BJ (cell line): ENCODE measurements at regions not wholly inside any gene's neighbourhood (a gene's known extent, or its start where the extent isn't known, plus 50 kb on each side); places are given as distances from the start of the nearest gene placed in this dataset.
A peak's percentile ranks its signal among the peaks of the same experiment; 100 is the strongest.

Experiments
- CTCF ChIA-PET: fragments of 350-600 bp; formaldehyde crosslinking; extraction: SDS; loops from one replicate; lab custom pipeline; 2021; ENCODE audit warnings: antibody characterized with exemption, inconsistent platforms; lab: Yijun Ruan, JAX
- POLR2A ChIA-PET: fragments of 300-600 bp; sonication (Branson Sonifier 250); formaldehyde crosslinking; extraction: SDS; loops from one replicate; lab custom pipeline; 2021; ENCODE audit warnings: antibody characterized with exemption; lab: Charles Lee
- DNase-seq: peaks from one replicate; pipeline ENCODE4 v3.0.0-alpha.2; 2011; ENCODE audit warnings: low read depth
- H3K27me3 ChIP-seq: 2 replicates; pipeline ENCODE4 v1.6.0; 2011; ENCODE audit warnings: low read length; ENCODE audit not compliant: control insufficient read depth, insufficient read depth
- H3K36me3 ChIP-seq: 2 replicates; pipeline ENCODE4 v1.5.1; 2011; ENCODE audit warnings: low read length; ENCODE audit not compliant: control insufficient read depth, insufficient read depth
- H3K4me3 ChIP-seq: 2 replicates; pipeline ENCODE4 v1.5.1; 2011; ENCODE audit warnings: low read depth, mild to moderate bottlenecking, control low read depth, low read length
- TF ChIP-seq, protein P1 (sequence below): IDR thresholded peaks from 2 replicates; pipeline ENCODE4 v1.5.1; 2011; ENCODE audit warnings: low read depth, mild to moderate bottlenecking, control low read depth, inconsistent platforms, low read length, moderate library complexity; ENCODE audit not compliant: insufficient read depth

DNA sequence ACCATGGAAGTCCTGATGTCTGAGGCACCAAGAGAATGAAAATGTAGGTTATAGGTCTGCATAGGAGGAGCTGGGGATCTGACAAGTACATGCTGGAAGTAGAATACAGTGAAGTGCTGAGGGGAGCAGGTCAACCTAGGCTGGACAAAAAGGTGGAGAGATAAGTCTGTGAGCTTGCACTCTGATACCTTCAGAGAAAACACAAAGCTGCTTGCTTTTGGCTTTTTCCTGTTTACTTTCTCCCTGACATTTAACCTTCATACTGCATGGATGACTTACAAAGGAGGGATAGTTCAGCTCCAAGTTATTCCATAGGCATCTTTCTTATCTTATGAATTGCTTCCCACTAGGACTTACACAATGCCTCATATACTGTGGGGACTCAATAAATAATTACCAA lies 256.7 kb upstream of the NREP start:
- ChIA-PET CTCF (interaction anchor here (0.6 kb wide), 1 partner anchor 100 kb away, joined by 3 read pairs; no protein-coding TSS in a partner anchor), POLR2A (no interaction called here)
- Histone ChIP-seq H3K4me3 (no peak overlapping the region), H3K36me3 (no peaks in the 10 kb centered on the region), H3K27me3 (no peaks in the 10 kb centered on the region)
- no peak for DNase-seq
- TF ChIP-seq, protein P1, sequence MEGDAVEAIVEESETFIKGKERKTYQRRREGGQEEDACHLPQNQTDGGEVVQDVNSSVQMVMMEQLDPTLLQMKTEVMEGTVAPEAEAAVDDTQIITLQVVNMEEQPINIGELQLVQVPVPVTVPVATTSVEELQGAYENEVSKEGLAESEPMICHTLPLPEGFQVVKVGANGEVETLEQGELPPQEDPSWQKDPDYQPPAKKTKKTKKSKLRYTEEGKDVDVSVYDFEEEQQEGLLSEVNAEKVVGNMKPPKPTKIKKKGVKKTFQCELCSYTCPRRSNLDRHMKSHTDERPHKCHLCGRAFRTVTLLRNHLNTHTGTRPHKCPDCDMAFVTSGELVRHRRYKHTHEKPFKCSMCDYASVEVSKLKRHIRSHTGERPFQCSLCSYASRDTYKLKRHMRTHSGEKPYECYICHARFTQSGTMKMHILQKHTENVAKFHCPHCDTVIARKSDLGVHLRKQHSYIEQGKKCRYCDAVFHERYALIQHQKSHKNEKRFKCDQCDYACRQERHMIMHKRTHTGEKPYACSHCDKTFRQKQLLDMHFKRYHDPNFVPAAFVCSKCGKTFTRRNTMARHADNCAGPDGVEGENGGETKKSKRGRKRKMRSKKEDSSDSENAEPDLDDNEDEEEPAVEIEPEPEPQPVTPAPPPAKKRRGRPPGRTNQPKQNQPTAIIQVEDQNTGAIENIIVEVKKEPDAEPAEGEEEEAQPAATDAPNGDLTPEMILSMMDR: no peak

GRCh38 chr5:112012104-112012503 lies 255.1 kb upstream of the NREP start:
- no peak for DNase-seq
- no peak overlapping the region for H3K4me3 ChIP-seq
- H3K27me3 ChIP-seq: no peaks in the 10 kb centered on the region
- POLR2A ChIA-PET: no interaction called here
- H3K36me3 ChIP-seq: no peaks in the 10 kb centered on the region
- CTCF ChIA-PET: no interaction called here
- TF ChIP-seq, protein P1: no peak

- no peaks in the 10 kb centered on the region for H3K36me3 ChIP-seq
- TF ChIP-seq, protein P1: no peak
- ChIA-PET CTCF (no interaction called here), POLR2A (no interaction called here)
- no peak for DNase-seq
- H3K4me3 ChIP-seq: no peak overlapping the region
- no peaks in the 10 kb centered on the region for H3K27me3 ChIP-seq
These were observed 253.5 kb upstream of the NREP start for GRCh38 chr5:112010475-112010874.

DNA sequence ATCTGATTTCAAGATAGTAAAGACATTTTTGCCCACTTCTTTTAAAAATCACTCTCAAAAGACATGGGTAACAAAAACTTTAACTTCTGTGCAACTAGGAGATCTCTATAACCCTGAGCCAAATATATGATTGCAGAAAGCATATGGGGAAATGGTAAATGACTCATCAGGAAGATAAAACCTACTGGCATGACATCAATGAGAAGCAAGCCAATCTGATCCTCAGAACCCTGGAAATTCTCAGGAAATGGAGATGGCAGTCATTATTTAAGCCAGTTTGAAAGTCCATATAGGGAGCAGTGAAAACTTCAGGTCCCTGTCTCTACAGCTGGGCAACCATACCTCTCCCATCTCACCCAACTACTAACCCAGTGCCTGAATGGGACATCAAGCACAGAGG lies 249.7 kb upstream of the NREP start:
- H3K27me3 ChIP-seq: no peaks in the 10 kb centered on the region
- H3K36me3 ChIP-seq: no peaks in the 10 kb centered on the region
- H3K4me3 ChIP-seq: no peak overlapping the region
- no peak for DNase-seq
- POLR2A ChIA-PET: no interaction called here
- TF ChIP-seq, protein P1: no peak
- CTCF ChIA-PET: no interaction called here

DNA sequence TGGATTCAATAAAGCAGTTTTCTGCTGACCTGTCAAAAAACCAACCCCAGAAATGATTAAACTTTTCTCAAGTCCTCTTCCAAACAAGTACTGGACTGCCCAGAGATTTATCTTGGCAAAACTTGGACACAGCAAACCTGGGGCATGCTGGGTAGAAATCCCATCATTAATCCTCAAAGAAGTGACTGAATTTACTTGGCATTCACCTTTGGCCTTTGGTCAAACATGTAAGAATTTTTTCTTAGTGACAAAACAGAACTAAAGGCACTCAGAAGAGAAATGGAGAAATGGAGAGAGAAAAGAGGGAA lies 248.6 kb upstream of the NREP start:
- peak; percentile 39 for DNase-seq
- ChIA-PET POLR2A (no interaction called here), CTCF (no interaction called here)
- Histone ChIP-seq H3K36me3 (no peaks in the 10 kb centered on the region), H3K27me3 (no peaks in the 10 kb centered on the region), H3K4me3 (no peak overlapping the region)
- TF ChIP-seq, protein P1: no peak
